Nephron progenitor cell (in vitro differentiated cells): ENCODE measurements at regions not wholly inside any gene's neighbourhood (a gene's known extent, or its start where the extent isn't known, plus 50 kb on each side); places are given as distances from the start of the nearest gene placed in this dataset.

ENCODE experiments used
- DNase-seq: peaks from one replicate; pipeline ENCODE4 v3.0.0; 2021
- H3K27ac Mint-ChIP-seq: 2 replicates; pipeline ENCODE4 v1.8.0; 2021; ENCODE audit warnings: mild to moderate bottlenecking, moderate library complexity, mixed read lengths
- H3K27me3 Mint-ChIP-seq: 2 replicates; pipeline ENCODE4 v1.8.0; 2021; ENCODE audit warnings: mild to moderate bottlenecking, low read depth, mixed read lengths; ENCODE audit not compliant: poor library complexity
- H3K36me3 Mint-ChIP-seq: 2 replicates; pipeline ENCODE4 v1.8.0; 2021; ENCODE audit warnings: low read depth, mixed read lengths
- H3K4me1 Mint-ChIP-seq: 2 replicates; pipeline ENCODE4 v1.8.0; 2021; ENCODE audit warnings: mixed read lengths
- H3K4me3 Mint-ChIP-seq: 2 replicates; pipeline ENCODE4 v1.8.0; 2021; ENCODE audit warnings: mild to moderate bottlenecking, moderate library complexity, mixed read lengths
- H3K9me3 Mint-ChIP-seq: 2 replicates; pipeline ENCODE4 v1.8.0; 2021; ENCODE audit warnings: mild to moderate bottlenecking, moderate library complexity, mixed read lengths
- TF ChIP-seq, protein P1 (sequence below): fragments of 200-600 bp; sonication (generic); IDR thresholded peaks from 2 replicates; pipeline ENCODE4 v1.5.0; 2021; ENCODE audit warnings: antibody characterized with exemption

DNA sequence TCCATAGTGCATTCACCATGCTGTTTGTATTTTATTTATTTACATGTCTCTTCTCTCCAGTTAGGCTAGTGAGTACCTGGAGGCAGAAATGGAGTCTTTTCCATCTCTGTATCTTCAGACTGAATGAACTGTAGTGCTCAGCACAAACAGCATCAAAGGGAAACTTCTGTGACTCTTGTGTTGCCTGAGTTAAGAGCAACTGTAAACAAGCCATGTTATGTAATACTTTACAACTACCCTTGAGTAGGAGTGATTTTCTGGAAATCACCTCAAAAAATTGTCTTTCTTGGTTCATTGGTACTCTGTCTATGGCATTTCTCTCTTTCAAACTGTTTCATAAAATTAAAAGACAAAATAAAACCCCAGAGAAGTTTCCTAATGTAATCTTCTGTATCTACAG, 258.3 kb downstream of the CGGBP1 start:
- no peaks in the 10 kb centered on the region for H3K9me3 Mint-ChIP-seq
- H3K27me3 Mint-ChIP-seq = peaks cover 14% of the 10 kb centered on the region
- no peak for DNase-seq
- peaks cover 6% of the 10 kb centered on the region for H3K4me1 Mint-ChIP-seq
- TF ChIP-seq, protein P1, sequence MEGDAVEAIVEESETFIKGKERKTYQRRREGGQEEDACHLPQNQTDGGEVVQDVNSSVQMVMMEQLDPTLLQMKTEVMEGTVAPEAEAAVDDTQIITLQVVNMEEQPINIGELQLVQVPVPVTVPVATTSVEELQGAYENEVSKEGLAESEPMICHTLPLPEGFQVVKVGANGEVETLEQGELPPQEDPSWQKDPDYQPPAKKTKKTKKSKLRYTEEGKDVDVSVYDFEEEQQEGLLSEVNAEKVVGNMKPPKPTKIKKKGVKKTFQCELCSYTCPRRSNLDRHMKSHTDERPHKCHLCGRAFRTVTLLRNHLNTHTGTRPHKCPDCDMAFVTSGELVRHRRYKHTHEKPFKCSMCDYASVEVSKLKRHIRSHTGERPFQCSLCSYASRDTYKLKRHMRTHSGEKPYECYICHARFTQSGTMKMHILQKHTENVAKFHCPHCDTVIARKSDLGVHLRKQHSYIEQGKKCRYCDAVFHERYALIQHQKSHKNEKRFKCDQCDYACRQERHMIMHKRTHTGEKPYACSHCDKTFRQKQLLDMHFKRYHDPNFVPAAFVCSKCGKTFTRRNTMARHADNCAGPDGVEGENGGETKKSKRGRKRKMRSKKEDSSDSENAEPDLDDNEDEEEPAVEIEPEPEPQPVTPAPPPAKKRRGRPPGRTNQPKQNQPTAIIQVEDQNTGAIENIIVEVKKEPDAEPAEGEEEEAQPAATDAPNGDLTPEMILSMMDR = no peak
- no peaks in the 10 kb centered on the region for H3K36me3 Mint-ChIP-seq
- no peak overlapping the region for H3K4me3 Mint-ChIP-seq
- H3K27ac Mint-ChIP-seq = no peak overlapping the region

DNA sequence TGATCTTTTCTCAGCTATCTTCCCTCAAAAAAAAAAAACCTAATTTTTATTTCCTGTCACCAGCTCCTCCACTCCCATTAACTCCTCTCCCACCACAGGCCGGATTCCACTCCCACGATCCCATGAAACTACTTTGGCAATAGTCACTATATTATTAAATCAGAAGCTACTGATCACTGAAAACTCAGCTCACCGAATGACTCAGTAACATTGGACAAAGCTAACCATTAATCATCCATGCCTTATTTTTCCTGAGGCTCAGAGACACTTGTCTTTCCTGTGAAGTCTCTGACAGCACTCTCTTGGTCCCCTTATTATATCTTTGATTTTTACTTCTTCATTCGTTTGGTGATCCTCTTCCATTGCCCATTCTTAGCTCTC, 260.2 kb downstream of the CGGBP1 start:
- Mint-ChIP-seq H3K4me1 (peaks cover 6% of the 10 kb centered on the region), H3K9me3 (no peaks in the 10 kb centered on the region), H3K4me3 (no peak overlapping the region), H3K27me3 (peaks cover 30% of the 10 kb centered on the region), H3K36me3 (no peaks in the 10 kb centered on the region), H3K27ac (no peak overlapping the region)
- TF ChIP-seq, protein P1 = no peak
- no peak for DNase-seq

- DNase-seq = no peak
- peaks cover 12% of the 10 kb centered on the region for H3K4me1 Mint-ChIP-seq
- H3K27ac Mint-ChIP-seq = no peak overlapping the region
- peaks cover 36% of the 10 kb centered on the region for H3K27me3 Mint-ChIP-seq
- H3K4me3 Mint-ChIP-seq = no peak overlapping the region
- no peaks in the 10 kb centered on the region for H3K36me3 Mint-ChIP-seq
- TF ChIP-seq, protein P1 = no peak
- H3K9me3 Mint-ChIP-seq = no peaks in the 10 kb centered on the region
These were observed 260.8 kb downstream of the CGGBP1 start for GRCh38 chr3:87797872-87798566.

GRCh38 chr3:87796843-87797185, 262.0 kb downstream of the CGGBP1 start:
- no peak for DNase-seq
- Mint-ChIP-seq H3K4me1 (peaks cover 20% of the 10 kb centered on the region), H3K9me3 (no peaks in the 10 kb centered on the region), H3K4me3 (no peak overlapping the region), H3K27ac (no peak overlapping the region), H3K36me3 (no peaks in the 10 kb centered on the region), H3K27me3 (peaks cover 45% of the 10 kb centered on the region)
- TF ChIP-seq, protein P1 = no peak

GRCh38 chr3:87796137-87796842, 262.5 kb downstream of the CGGBP1 start:
- H3K4me1 Mint-ChIP-seq = peaks cover 21% of the 10 kb centered on the region
- H3K27ac Mint-ChIP-seq = no peak overlapping the region
- peaks cover 48% of the 10 kb centered on the region for H3K27me3 Mint-ChIP-seq
- no peak for DNase-seq
- no peaks in the 10 kb centered on the region for H3K36me3 Mint-ChIP-seq
- TF ChIP-seq, protein P1 = no peak
- H3K4me3 Mint-ChIP-seq = no peak overlapping the region
- no peaks in the 10 kb centered on the region for H3K9me3 Mint-ChIP-seq

- Mint-ChIP-seq H3K4me3 (no peak overlapping the region), H3K27me3 (peaks cover 53% of the 10 kb centered on the region), H3K4me1 (peaks cover 21% of the 10 kb centered on the region), H3K9me3 (no peaks in the 10 kb centered on the region), H3K36me3 (no peaks in the 10 kb centered on the region), H3K27ac (no peak overlapping the region)
- TF ChIP-seq, protein P1 = no peak
- no peak for DNase-seq
These were observed 263.1 kb downstream of the CGGBP1 start for GRCh38 chr3:87795701-87796100.
